GM20000 (cell line): ENCODE measurements at regions not wholly inside any gene's neighbourhood (a gene's known extent, or its start where the extent isn't known, plus 50 kb on each side); places are given as distances from the start of the nearest gene placed in this dataset.

Source experiments
- DNase-seq: peaks from one replicate; pipeline ENCODE4 v3.0.0; 2012; ENCODE audit warnings: low spot score
- CTCF ChIP-seq: IDR thresholded peaks from 2 replicates; pipeline ENCODE4 v1.5.1; 2012; ENCODE audit warnings: mild to moderate bottlenecking, control low read depth; ENCODE audit errors: extremely low read depth, missing control alignments

GRCh38 chr14:23861666-23862065 lies 91.9 kb upstream of the DHRS4 start:
- no peak for DNase-seq
- TF ChIP-seq CTCF = no peak

DNA sequence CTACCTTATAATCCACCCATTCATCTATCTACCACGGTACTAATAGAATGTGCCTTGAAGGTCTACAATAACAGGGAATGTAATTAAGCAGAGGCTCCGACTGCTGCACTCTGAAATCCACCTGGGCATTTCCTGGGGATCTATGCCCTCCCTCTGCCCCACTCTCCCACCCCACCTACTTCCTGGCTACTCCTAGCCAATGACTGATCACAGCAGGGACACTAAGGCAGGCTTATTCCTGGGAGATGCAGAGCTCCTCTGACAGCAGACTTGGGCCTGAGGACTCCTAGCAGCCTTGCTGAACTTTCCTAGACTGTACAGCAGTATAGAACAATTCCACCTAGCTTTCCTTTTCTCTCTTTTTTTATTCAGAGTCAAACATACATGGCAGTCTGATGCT lies 91.1 kb upstream of the DHRS4 start:
- DNase-seq = no peak
- no peak for TF ChIP-seq CTCF

- no peak for DNase-seq
- no peak for TF ChIP-seq CTCF
Measured at GRCh38 chr14:23863836-23864235, 89.7 kb upstream of the DHRS4 start.

DNA sequence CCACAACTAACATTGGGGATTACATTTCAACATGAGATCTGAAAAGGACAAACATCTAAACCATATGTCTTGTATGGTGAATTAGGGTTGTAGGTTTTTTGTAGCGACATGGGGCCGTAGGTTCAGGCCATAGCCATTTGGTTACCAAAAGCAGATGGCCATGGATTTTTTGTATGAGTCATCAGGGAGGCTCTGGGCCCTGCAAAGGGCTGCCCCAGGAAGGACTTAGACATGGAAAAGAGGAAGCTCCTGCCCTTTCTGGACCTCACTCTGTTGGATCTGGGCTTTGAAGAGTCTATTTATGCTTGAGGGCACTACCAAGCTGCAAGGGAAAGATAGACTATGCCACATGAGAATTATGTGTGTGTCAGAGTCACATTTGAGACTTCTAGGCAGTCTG lies 89.3 kb upstream of the DHRS4 start:
- DNase-seq = no peak
- TF ChIP-seq CTCF = no peak

GRCh38 chr14:23864861-23865260 lies 88.7 kb upstream of the DHRS4 start:
- no peak for TF ChIP-seq CTCF
- DNase-seq = no peak

DNA sequence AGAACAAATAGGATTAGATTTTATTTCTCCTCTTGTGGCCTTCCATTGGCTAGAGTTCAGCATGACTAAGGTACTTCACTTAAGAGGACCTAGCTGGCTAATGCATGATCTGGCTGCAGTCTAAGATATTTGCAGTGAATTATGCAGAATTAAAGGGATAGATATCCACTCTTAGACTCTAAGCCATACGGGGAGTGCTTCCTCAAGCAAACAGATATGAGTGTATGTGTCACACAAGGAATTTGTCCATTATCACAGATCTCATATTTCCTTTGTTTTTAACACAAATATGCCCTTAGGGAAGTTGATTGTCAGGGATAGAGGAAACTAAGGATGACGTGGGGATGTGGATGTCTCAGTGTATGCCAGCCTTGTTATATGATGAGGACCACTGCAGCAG lies 88.1 kb upstream of the DHRS4 start:
- no peak for TF ChIP-seq CTCF
- DNase-seq = no peak

DNA sequence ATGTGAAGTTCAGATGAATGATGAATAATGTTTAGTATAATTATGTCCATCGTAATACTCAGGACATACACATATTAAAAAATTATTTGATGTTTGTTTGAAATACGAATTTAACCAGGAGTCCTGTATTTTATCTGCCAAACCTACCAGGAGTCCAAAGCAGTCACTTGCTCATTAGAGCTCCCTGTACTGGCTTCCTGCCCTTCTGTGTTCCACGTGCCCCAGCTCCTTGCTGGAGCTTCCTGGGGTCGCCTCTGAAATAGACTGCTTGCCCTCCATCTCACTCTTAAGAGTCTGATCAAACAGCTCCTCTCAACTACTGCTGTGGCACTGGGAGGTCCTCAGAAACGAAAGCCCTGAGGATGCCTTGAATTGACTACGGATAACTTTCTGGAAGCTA lies 87.3 kb upstream of the DHRS4 start:
- DNase-seq = no peak
- TF ChIP-seq CTCF = no peak

DNA sequence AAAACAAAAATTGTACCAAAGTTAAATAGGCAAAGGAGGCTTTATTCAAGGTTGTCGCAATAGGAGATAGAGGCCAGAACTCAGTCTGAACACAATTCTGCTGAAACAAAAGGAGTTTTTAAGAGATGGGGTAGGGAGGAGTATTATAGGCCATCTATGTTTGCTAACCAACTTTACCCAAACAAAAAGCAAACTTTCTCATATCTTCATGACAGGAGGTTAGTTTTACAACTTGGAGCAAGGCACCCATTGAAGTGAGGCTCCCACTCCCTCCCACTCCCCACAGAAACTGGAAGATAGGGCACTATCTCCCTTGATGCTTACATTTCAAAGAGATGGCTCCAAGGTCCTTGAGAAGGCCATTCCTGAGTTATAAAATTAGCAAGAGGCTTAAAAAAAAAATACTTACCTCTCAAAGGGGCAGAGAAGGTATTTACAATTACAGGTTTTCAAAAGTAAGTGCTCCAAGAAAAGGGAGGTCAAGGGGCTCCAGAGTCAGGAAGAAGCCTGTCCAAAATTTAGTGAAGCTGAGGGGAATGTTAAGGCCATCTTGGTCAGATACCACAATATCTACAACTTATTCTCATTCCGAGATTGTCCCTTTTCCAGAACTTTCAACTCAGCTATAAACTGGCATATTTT lies 84.4 kb upstream of the DHRS4 start:
- no peak for TF ChIP-seq CTCF
- no peak for DNase-seq
